ENCODE measurements at regions not wholly inside any gene's neighbourhood (a gene's known extent, or its start where the extent isn't known, plus 50 kb on each side); places are given as distances from the start of the nearest gene placed in this dataset.

- TF ChIP-seq CTCF (IDR thresholded peaks at IDR 0.05): no peak
- no peak for TF ChIP-seq POLR2A (IDR thresholded peaks at IDR 0.05)
- no peak for TF ChIP-seq POLR2AphosphoS5 (IDR thresholded peaks at IDR 0.05)
- TF ChIP-seq EP300 (IDR thresholded peaks at IDR 0.05): no peak
Observed at GRCh38 chr5:112485934-112486355, 66.9 kb upstream of the EPB41L4A start.

Measured in stomach (tissue), 4 donors.